Sigmoid colon (tissue), 4 donors: ENCODE measurements at regions not wholly inside any gene's neighbourhood (a gene's known extent, or its start where the extent isn't known, plus 50 kb on each side); places are given as distances from the start of the nearest gene placed in this dataset.

Source experiments
- POLR2A ChIP-seq, 2 donors: fragments of 450-650 bp; IDR thresholded peaks; one replicate each; pipeline ENCODE4 v1.6.1; 2016; ENCODE audit warnings: antibody characterized with exemption in 2 of 2, mild to moderate bottlenecking in 2 of 2, moderate library complexity in 2 of 2
- POLR2AphosphoS5 ChIP-seq, 4 donors: sonication (generic); formaldehyde crosslinking; IDR thresholded peaks; one replicate each; pipeline ENCODE4 v1.6.1; 2017; ENCODE audit warnings: antibody characterized with exemption in 4 of 4
- TF ChIP-seq, protein P1 (sequence below), 4 experiments: fragments of 450-650 bp in 3 of 4; fragments of 200-600 bp in 1 of 4; IDR thresholded peaks; one replicate each; pipeline ENCODE4 v1.5.1; 2016 to 2019; ENCODE audit warnings: antibody characterized with exemption in 4 of 4, mild to moderate bottlenecking in 3 of 4, moderate library complexity in 2 of 4

DNA sequence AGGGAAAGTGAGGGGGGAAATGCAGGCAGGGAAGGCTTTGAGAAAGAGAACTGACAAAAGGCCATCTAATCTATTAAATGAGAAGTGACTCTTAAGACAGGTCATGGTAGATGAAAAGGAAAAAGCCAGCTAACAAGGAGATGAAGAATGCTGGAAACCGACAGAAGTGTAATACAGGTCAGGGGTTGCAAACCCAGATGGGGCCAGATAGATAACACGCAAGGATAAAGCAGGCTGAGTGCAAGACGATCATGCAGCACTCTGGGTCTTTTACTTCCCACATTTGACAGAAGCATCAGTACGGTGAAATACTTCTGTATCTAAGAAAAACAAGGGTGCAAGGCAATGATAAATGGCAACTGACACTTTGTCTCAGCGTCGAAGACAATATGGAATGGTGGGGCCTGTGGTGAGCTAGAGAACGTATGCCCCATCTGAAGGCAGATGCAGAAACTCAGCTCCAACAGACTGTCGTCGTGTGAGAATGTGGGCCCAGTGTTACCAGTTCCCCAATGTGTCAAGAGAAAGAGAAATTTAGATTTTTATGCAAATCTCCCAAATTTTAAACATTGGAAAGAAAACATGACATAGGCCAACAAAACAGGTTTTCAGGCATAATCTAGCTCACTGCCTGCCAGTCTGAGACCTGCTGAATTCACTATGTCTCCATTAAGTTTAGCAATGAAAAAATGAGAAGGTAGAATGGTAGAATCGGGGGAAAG, 187.4 kb downstream of the PHLDA1 start:
- TF ChIP-seq, protein P1, sequence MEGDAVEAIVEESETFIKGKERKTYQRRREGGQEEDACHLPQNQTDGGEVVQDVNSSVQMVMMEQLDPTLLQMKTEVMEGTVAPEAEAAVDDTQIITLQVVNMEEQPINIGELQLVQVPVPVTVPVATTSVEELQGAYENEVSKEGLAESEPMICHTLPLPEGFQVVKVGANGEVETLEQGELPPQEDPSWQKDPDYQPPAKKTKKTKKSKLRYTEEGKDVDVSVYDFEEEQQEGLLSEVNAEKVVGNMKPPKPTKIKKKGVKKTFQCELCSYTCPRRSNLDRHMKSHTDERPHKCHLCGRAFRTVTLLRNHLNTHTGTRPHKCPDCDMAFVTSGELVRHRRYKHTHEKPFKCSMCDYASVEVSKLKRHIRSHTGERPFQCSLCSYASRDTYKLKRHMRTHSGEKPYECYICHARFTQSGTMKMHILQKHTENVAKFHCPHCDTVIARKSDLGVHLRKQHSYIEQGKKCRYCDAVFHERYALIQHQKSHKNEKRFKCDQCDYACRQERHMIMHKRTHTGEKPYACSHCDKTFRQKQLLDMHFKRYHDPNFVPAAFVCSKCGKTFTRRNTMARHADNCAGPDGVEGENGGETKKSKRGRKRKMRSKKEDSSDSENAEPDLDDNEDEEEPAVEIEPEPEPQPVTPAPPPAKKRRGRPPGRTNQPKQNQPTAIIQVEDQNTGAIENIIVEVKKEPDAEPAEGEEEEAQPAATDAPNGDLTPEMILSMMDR (IDR thresholded peaks at IDR 0.05), result no peak
- TF ChIP-seq POLR2AphosphoS5 (IDR thresholded peaks at IDR 0.05) (no peak), POLR2A (IDR thresholded peaks at IDR 0.05) (no peak)
